GM12873 (cell line): ENCODE measurements at regions not wholly inside any gene's neighbourhood (a gene's known extent, or its start where the extent isn't known, plus 50 kb on each side); places are given as distances from the start of the nearest gene placed in this dataset.

ENCODE experiments used
- CTCF ChIP-seq: IDR thresholded peaks from 2 replicates; pipeline ENCODE4 v1.5.1; 2012; ENCODE audit warnings: low read depth, mild to moderate bottlenecking, moderate library complexity, low read length, control low read depth; ENCODE audit not compliant: insufficient read depth; ENCODE audit errors: missing control alignments

GRCh38 chr3:163045945-163046344 lies 1549.3 kb downstream of the OTOL1 start:
- TF ChIP-seq CTCF, result no peak

- TF ChIP-seq CTCF, result no peak
These were observed 1552.3 kb downstream of the OTOL1 start for GRCh38 chr3:163048881-163049280.

- TF ChIP-seq CTCF, result peak; percentile 65
These were observed 1560.4 kb downstream of the OTOL1 start for GRCh38 chr3:163056874-163057497.

GRCh38 chr3:163058031-163058854 lies 1561.6 kb downstream of the OTOL1 start:
- no peak for TF ChIP-seq CTCF

GRCh38 chr3:163071713-163072112 lies 1575.1 kb downstream of the OTOL1 start:
- no peak for TF ChIP-seq CTCF
